GM12878 (cell line): ENCODE measurements at regions not wholly inside any gene's neighbourhood (a gene's known extent, or its start where the extent isn't known, plus 50 kb on each side); places are given as distances from the start of the nearest gene placed in this dataset.

Source experiments
- ATAC-seq: fragments of 200-7000 bp; cut with Tn5 transposase; 3 replicates; pipeline ENCODE4 v1.9.1; 2020; ENCODE audit warnings: mild to moderate bottlenecking, moderate library complexity
- BruUV-seq: library from RNA; stranded (reverse); fragments of 400-500 nt; replicated peaks from 2 replicates; lab custom pipeline; 2021; lab: Mats Ljungman, UMichigan
- CTCF ChIA-PET: fragments of 300-600 bp; sonication (Branson Sonifier 250); formaldehyde crosslinking; extraction: SDS; loops from one replicate; lab custom pipeline; 2021; ENCODE audit warnings: inconsistent platforms; lab: Yijun Ruan, JAX
- POLR2A ChIA-PET: fragments of 350-600 bp; formaldehyde crosslinking; extraction: SDS; loops from one replicate; lab custom pipeline; 2021; ENCODE audit warnings: inconsistent platforms; lab: Charles Lee
- RAD21 ChIA-PET: fragments of 300-600 bp; sonication (Branson Sonifier 250); formaldehyde crosslinking; loops from one replicate; lab custom pipeline; 2023; ENCODE audit warnings: antibody characterized with exemption; ENCODE audit not compliant: unreplicated experiment; lab: Charles Lee
- SMC1A ChIA-PET: fragments of 300-600 bp; sonication (Branson Sonifier 250); formaldehyde crosslinking; loops from one replicate; lab custom pipeline; 2023; ENCODE audit not compliant: unreplicated experiment, uncharacterized antibody; lab: Charles Lee
- DNase-seq: peaks from one replicate; pipeline ENCODE4 v3.0.0-alpha.2; 2011; ENCODE audit warnings: low read depth, low spot score
- FAIRE-seq: peaks from 3 replicates; lab custom pipeline; 2011; peaks lifted over from hg19 to GRCh38; lab: Jason Lieb, UNC
- H2AFZ ChIP-seq: 2 replicates; pipeline ENCODE4 v1.6.0; 2011; ENCODE audit warnings: low read depth, low read length, control low read depth; ENCODE audit not compliant: control insufficient read depth
- H3K27ac ChIP-seq: 2 replicates; pipeline ENCODE4 v1.5.1; 2011; ENCODE audit warnings: control low read depth; ENCODE audit not compliant: control insufficient read depth, insufficient read depth
- H3K27me3 ChIP-seq, 2 experiments: replicated peaks in 1 of 2; 2 replicates each; pipeline versions ENCODE4 v1.6.0 to v1.6.1; 2011; ENCODE audit warnings: low read length in 1 of 2; ENCODE audit not compliant: control insufficient read depth in 2 of 2, insufficient read depth in 2 of 2
- H3K36me3 ChIP-seq, 2 experiments: 2 replicates each; pipeline ENCODE4 v1.5.1; 2011; ENCODE audit warnings: low read length in 1 of 2; ENCODE audit not compliant: control insufficient read depth in 2 of 2, insufficient read depth in 2 of 2
- H3K4me1 ChIP-seq: 2 replicates; pipeline ENCODE4 v1.6.1; 2011; ENCODE audit warnings: mild to moderate bottlenecking, low read length, moderate library complexity, mixed read lengths; ENCODE audit not compliant: control insufficient read depth, insufficient read depth
- H3K4me2 ChIP-seq: 2 replicates; pipeline ENCODE4 v1.6.0; 2011; ENCODE audit warnings: control low read depth; ENCODE audit not compliant: control insufficient read depth, insufficient read depth
- H3K4me3 ChIP-seq: fragments of 200-600 bp; sonication (generic); 2 replicates; pipeline ENCODE4 v1.5.1; 2016
- H3K79me2 ChIP-seq: 2 replicates; pipeline ENCODE4 v1.6.0; 2011; ENCODE audit warnings: low read length; ENCODE audit not compliant: control insufficient read depth, insufficient read depth
- H3K9ac ChIP-seq: 2 replicates; pipeline ENCODE4 v1.8.0; 2011; ENCODE audit warnings: low read length, control low read depth, mixed read lengths; ENCODE audit not compliant: control insufficient read depth, insufficient read depth
- H3K9me3 ChIP-seq: replicated peaks from 3 replicates; pipeline ENCODE4 v1.5.1; 2011; ENCODE audit warnings: mild to moderate bottlenecking, low read length; ENCODE audit not compliant: control insufficient read depth, insufficient read depth
- H4K20me1 ChIP-seq: 2 replicates; pipeline ENCODE4 v1.6.0; 2011; ENCODE audit not compliant: control insufficient read depth, insufficient read depth
- BACH1 ChIP-seq: fragments of 450-650 bp; IDR thresholded peaks from 2 replicates; pipeline ENCODE4 v1.6.1; 2017; ENCODE audit warnings: mild to moderate bottlenecking, borderline replicate concordance
- BRCA1 ChIP-seq: IDR thresholded peaks from 2 replicates; pipeline ENCODE4 v1.6.1; 2011; ENCODE audit warnings: low read depth, low read length, improper control_type of control experiment
- CHD1 ChIP-seq: IDR thresholded peaks from 2 replicates; pipeline ENCODE4 v1.6.1; 2012; ENCODE audit warnings: low read depth, low read length, improper control_type of control experiment
- CTCF ChIP-seq, 3 experiments: IDR thresholded peaks in 2 of 3; conservative IDR thresholded peaks in 1 of 3; 2 replicates each; pipeline ENCODE4 v1.5.1; 2011; ENCODE audit warnings: low read depth in 3 of 3, low read length in 3 of 3, mild to moderate bottlenecking in 3 of 3, control low read depth in 2 of 3, moderate library complexity in 2 of 3, inconsistent platforms in 1 of 3, mixed read lengths in 1 of 3; ENCODE audit not compliant: control insufficient read depth in 2 of 3, insufficient read depth in 1 of 3; ENCODE audit errors: extremely low read depth in 1 of 3
- DPF2 ChIP-seq: fragments of 450-650 bp; IDR thresholded peaks from 2 replicates; pipeline ENCODE4 v1.6.1; 2017; ENCODE audit warnings: mild to moderate bottlenecking
- EZH2 ChIP-seq: IDR thresholded peaks from 2 replicates; pipeline ENCODE4 v1.6.1; 2012; ENCODE audit warnings: low read depth, mild to moderate bottlenecking, control low read depth, inconsistent platforms, low read length, borderline replicate concordance; ENCODE audit not compliant: control insufficient read depth
- HDGF ChIP-seq: fragments of 450-650 bp; IDR thresholded peaks from 2 replicates; pipeline ENCODE4 v1.6.1; 2016; ENCODE audit warnings: antibody characterized with exemption
- IRF4 ChIP-seq: IDR thresholded peaks from 2 replicates; pipeline ENCODE4 v1.6.1; 2011; ENCODE audit warnings: low read depth, low read length
- IRF5 ChIP-seq: fragments of 450-650 bp; IDR thresholded peaks from 2 replicates; pipeline ENCODE4 v1.6.1; 2017; ENCODE audit warnings: borderline replicate concordance
- KDM1A ChIP-seq: fragments of 200-600 bp; sonication (generic); IDR thresholded peaks from 2 replicates; pipeline ENCODE4 v1.6.1; 2016; ENCODE audit warnings: borderline replicate concordance
- PBX3 ChIP-seq: IDR thresholded peaks from 2 replicates; pipeline ENCODE4 v1.6.1; 2011; ENCODE audit warnings: mild to moderate bottlenecking, low read depth, low read length, moderate library complexity; ENCODE audit not compliant: insufficient replicate concordance
- POLR2AphosphoS5 ChIP-seq: IDR thresholded peaks from 2 replicates; pipeline ENCODE4 v1.6.1; 2011; ENCODE audit warnings: mild to moderate bottlenecking, low read length, inconsistent platforms
- RBBP5 ChIP-seq: fragments of 200-600 bp; sonication (generic); conservative IDR thresholded peaks from 2 replicates; pipeline ENCODE4 v1.6.1; 2016
- SIN3A ChIP-seq: IDR thresholded peaks from 2 replicates; pipeline ENCODE4 v1.6.1; 2012; ENCODE audit warnings: low read depth, low read length, improper control_type of control experiment
- SIX5 ChIP-seq: IDR thresholded peaks from 2 replicates; pipeline ENCODE4 v1.6.1; 2011; ENCODE audit warnings: mild to moderate bottlenecking, low read depth, low read length, moderate library complexity; ENCODE audit not compliant: severe bottlenecking
- SMAD1 ChIP-seq: fragments of 450-650 bp; IDR thresholded peaks from 2 replicates; pipeline ENCODE4 v1.6.1; 2018; ENCODE audit warnings: mild to moderate bottlenecking, low read depth; ENCODE audit not compliant: partially characterized antibody
- STAT1 ChIP-seq: fragments of 450-650 bp; conservative IDR thresholded peaks from 2 replicates; pipeline ENCODE4 v1.6.1; 2014; ENCODE audit warnings: antibody characterized with exemption, mild to moderate bottlenecking
- USF1 ChIP-seq: IDR thresholded peaks from 2 replicates; pipeline ENCODE4 v1.6.1; 2011; ENCODE audit warnings: borderline replicate concordance, low read depth, mild to moderate bottlenecking, moderate library complexity, mixed read lengths, low read length; ENCODE audit not compliant: insufficient read depth; ENCODE audit errors: extremely low read length
- ZNF384 ChIP-seq: IDR thresholded peaks from 2 replicates; pipeline ENCODE4 v1.6.1; 2012; ENCODE audit warnings: low read depth, mild to moderate bottlenecking, low read length, improper control_type of control experiment, borderline replicate concordance
- ZZZ3 ChIP-seq: IDR thresholded peaks from 2 replicates; pipeline ENCODE4 v1.6.1; 2011; ENCODE audit warnings: low read depth; ENCODE audit not compliant: control insufficient read depth, insufficient read length
- WGBS: methylation state at CpG from one replicate; pipeline ENCODE4 v1.1.6; 2016; ENCODE audit warnings: low lambda C conversion rate; ENCODE audit not compliant: insufficient replicate concordance, insufficient coverage; ENCODE audit errors: missing lambda C conversion rate; 5-methylcytosine and 5-hydroxymethylcytosine counted together
- in situ Hi-C: fragments of 300-500 bp; cut with MboI; formaldehyde crosslinking; loops from 9 replicates; pipeline ENCODE4 v1.14.3; 2018; ENCODE audit warnings: mixed read lengths
- intact Hi-C: fragments of 100-400 bp; cut with micrococcal nuclease; formaldehyde crosslinking; loops from one replicate; pipeline ENCODE4 v1.14.2; 2022; ENCODE audit not compliant: unreplicated experiment

- no peak overlapping the region for H3K27ac ChIP-seq
- H3K79me2 ChIP-seq: no peaks in the 10 kb centered on the region
- H3K9me3 ChIP-seq: no peaks in the 10 kb centered on the region
- RAD21 ChIA-PET: no interaction called here
- no peak overlapping the region for H3K9ac ChIP-seq
- 44% methylated on average over 2 of the region's 2 CpGs for WGBS
- no peak for TF ChIP-seq CHD1
- TF ChIP-seq RBBP5: no peak
- TF ChIP-seq DPF2: no peak
- no peak for TF ChIP-seq USF1
- no peak for TF ChIP-seq PBX3
- TF ChIP-seq SMAD1: no peak
- no peak for TF ChIP-seq STAT1
- no peak for TF ChIP-seq SIN3A
- TF ChIP-seq ZZZ3: no peak
- no peak for TF ChIP-seq IRF4
- no peak for TF ChIP-seq EZH2
- no peak for TF ChIP-seq BACH1
- TF ChIP-seq SIX5: no peak
- TF ChIP-seq ZNF384: no peak
- no peak for TF ChIP-seq HDGF
- TF ChIP-seq BRCA1: no peak
- no peak for TF ChIP-seq CTCF (IDR thresholded peaks at IDR 0.05 in 2 of 3, conservative IDR thresholded peaks at IDR 0.05 in 1 of 3; ENCODE audit: control insufficient read depth in 2 of 3, extremely low read depth in 1 of 3, insufficient read depth in 1 of 3, low read depth in 3 of 3, low read length in 3 of 3)
- TF ChIP-seq POLR2AphosphoS5: no peak
- no peak for TF ChIP-seq IRF5
- no peak for TF ChIP-seq KDM1A
- TF ChIP-seq, all 136 proteins: peak for 0
- ChIA-PET POLR2A (no interaction called here), CTCF (interaction anchor here (0.6 kb wide), 1 partner anchor 85 kb away, joined by 4 read pairs; no protein-coding TSS in a partner anchor), SMC1A (no interaction called here)
- no peaks in the 10 kb centered on the region for H3K27me3 ChIP-seq
- intact Hi-C loops: no loop called here
- no peaks in the 10 kb centered on the region for H4K20me1 ChIP-seq
- BruUV-seq: no TSS peak
- FAIRE-seq (no peak), ATAC-seq (no peak), DNase-seq (no peak)
- H3K36me3 ChIP-seq: no peaks in the 10 kb centered on the region
- in situ Hi-C loops: no loop called here
- no peak overlapping the region for H3K4me3 ChIP-seq
- no peak overlapping the region for H2AFZ ChIP-seq
- H3K4me1 ChIP-seq: no peaks in the 10 kb centered on the region
- H3K4me2 ChIP-seq: no peak overlapping the region
Observed at GRCh38 chr12:71024827-71025226, 104.3 kb upstream of the PTPRR start.
